NCI-H510A (cell line): ENCODE measurements at regions not wholly inside any gene's neighbourhood (a gene's known extent, or its start where the extent isn't known, plus 50 kb on each side); places are given as distances from the start of the nearest gene placed in this dataset.
"Not testable (repeated sequence)": the region's sequence is repeated elsewhere in the genome, so short reads cannot be mapped to it uniquely, and the experiment has no call there.

ENCODE experiments used
- DNase-seq: peaks from one replicate; lab custom pipeline; 2025; lab: John Stamatoyannopoulos, UW

DNA sequence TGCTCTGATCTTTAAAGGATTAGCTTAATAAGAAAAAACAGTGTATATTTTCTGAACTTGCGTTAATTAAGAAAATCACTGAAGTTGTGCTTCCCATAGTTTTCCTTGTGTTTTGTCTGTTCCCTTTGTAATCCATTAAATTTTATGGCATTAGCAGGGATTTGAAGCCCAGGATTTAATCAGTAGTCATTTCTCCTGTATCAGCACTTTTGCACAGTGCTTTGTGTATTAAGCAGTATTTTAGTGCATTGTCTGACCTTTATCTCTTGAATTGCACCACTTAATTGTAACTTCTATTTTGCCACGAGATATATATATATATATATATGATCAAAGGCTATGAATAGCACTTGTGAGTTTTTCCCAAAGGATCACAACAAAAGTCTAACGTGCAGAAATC is 133.7 kb downstream of the S1PR1 start:
- no peak for DNase-seq

DNA sequence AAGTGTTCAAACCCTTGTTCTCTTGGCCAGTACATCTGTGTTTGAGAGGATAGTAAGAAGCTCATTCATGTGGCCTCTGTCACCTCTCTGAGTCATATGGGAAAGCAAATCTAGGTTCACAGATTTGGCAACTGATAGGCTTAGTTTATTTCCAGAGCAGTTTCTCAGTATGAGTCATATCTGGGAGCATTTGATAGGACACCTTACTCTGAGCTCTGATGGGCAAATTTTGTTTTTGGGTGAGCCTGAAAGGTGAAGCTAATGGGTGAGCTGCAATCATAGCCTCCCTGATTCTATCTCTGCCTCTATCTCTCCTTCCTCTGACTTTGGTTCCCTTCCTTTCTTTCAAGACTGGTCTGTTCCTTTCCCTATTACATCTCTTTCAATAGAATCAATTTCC is 134.4 kb downstream of the S1PR1 start:
- DNase-seq = no peak

DNA sequence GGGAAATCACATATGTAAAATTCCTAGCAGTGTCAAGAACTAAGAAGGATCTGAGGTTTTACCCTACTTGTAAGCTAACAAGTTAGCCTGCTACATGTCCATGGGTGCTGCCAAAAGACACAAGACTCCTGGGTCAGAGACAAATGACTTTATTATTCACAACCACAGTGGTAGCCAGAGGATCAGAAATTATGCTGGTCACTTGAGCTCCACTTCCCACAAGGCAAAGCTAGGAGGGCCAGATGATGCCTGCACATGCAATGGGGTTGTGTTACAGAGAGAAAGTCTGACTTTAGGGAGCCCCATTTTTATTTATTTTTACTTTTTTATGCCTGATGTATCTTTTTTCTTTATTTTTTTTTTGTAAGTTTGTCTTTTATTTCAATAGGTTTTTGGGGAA is 136.8 kb downstream of the S1PR1 start:
- no peak for DNase-seq

DNA sequence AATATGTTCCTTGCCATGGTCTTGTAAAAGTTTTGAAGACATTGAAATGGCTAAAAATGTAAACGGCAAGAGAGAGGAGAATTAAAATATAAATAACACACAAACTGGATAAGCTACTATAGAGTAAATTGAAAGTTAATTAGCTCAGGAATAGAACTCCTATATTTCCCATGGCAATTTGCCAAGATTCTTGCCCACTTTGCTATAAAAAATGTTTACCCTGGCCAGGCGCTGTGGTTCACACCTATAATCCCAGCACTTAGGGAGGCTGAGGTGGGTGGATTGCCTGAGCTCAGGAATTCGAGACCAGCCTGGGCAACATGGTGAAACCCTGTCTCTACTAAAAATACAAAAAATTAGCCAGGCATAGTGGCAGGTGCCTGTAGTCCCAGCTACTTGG is 138.6 kb downstream of the S1PR1 start:
- DNase-seq = not testable (repeated sequence)

DNA sequence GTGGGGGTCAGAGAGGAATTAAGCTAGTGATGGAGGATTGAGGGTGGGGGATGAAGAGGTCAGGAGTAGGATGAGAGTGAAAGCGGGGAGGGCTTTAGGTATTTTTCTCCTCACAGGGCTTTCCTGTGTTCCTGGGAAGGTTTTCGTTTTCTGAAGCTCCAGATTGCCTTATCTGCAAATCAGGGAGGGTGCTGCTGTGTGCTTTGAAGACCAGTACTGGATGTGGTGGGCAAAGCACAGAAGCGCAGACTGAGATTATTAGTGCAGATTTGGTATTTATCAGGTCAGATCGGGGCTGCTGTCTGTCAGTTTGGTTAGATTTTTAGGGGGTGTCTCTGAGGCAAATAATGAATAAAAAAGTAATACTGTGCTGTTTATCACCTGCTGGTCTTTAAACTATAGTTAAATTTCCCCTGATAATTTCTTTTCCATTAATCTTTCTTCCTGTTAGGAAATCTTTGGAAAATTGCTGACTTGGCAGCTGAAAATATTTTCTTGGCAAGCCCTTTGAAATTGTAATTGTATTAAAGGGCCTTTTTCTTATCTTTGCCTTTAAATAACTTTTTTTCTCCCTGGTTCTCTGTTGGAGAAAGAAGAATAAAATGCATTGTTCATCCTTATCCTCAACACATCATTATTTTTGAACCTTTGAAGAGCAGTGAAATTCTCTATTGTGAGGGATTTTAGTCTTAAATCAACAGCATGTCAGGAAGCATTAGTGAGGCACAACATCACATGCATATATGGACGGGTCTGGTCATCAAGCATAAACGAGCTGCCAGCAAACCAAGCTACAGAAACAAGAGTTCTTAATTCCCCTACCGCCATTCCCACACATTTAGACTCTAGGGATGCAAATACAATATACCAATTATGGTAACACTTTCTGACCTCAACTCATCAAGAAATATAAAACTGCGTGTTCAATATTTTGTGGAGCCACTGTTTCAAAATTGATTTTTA is 139.6 kb downstream of the S1PR1 start:
- no peak for DNase-seq

DNA sequence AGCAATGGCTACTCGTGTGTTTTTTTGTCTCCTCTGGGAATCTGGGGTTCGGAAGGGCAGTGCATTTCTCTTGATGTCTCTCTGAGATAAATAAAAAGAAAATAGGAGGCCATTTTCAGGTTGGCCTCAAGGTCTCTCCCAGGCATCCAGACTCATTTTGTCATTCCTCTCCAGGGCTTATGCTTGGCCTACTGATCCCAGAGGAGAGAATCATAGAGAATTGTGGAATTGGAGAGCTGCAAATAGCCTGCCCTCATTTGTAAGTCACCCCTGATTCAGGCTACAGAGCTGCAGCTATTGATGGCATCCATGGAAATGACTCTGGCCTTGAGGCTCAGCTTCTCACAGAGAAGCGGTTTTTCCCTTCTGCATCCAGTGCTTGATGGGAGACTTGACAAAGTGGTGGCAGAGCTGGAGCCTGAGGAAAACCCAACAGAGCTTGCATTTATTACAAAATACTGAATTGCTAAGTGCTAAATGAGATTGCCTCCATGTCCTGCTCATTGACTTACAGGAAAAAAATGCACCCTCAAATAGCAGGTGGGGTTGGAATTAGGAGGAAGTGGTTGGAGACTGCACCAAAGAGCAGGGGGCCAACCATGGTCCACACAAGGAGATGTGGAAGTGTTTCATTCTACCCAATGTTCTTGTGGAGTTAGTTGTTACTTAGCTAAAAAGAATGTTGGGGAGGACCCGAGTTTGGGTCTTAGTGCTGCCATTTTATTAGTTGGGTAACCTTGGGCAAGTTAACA is 140.4 kb downstream of the S1PR1 start:
- DNase-seq = no peak

DNA sequence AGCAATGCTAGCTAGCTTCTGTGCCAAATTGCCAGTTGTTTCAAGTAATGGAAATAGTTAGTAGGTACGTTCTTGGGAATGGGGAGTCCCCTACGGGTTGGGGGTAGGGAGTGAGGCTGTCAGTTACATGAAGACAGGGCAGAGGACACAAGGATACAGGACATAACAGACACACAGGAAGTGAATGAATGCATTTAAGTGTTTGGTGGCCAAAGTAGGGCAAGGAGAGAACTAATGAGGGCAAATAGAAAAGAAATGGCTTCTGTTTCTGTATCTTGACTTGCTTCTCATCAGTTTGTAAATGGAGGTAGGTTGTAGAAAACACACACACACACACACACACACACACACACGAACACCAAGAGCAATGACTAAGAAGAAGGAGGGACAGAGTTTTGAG is 142.2 kb downstream of the S1PR1 start:
- no peak for DNase-seq

DNA sequence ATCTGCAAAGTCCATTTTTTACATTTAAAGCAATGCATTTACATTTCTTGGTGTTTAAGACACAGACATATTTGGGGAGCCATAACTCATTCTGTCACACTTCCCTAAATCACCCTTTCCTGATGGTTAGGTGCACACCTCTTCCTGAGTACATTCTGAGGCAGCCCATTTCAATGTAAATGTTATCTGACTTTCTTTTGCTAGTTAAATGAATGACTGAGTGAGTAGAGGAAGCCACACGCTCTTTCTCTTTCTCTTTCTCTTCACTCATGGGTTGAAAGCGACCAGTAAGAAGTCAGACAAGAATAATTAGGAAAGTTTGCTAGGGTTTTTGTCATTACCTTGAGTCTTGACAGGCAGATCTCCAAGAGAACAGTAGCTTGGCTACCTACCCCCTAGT is 143.1 kb downstream of the S1PR1 start:
- DNase-seq = no peak

DNA sequence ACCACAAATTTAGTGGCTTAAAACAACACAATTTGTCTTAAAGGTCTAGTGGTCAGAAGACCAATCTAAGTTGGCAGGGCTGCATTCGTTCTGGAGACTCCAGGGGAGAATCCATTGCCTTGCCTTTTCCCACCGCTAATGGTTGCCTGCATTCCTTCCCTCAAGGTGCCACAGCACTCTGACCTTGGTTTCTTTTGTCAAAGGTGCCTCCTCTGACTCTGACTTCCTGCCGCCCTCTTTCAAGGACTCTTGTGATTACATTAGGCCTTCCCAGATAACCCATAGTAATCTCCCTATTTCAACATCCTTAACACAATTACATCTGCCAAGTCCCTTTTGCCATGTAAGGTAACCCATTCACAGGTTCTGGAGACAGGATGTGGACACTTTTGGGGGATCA is 145.3 kb downstream of the S1PR1 start:
- DNase-seq = no peak

DNA sequence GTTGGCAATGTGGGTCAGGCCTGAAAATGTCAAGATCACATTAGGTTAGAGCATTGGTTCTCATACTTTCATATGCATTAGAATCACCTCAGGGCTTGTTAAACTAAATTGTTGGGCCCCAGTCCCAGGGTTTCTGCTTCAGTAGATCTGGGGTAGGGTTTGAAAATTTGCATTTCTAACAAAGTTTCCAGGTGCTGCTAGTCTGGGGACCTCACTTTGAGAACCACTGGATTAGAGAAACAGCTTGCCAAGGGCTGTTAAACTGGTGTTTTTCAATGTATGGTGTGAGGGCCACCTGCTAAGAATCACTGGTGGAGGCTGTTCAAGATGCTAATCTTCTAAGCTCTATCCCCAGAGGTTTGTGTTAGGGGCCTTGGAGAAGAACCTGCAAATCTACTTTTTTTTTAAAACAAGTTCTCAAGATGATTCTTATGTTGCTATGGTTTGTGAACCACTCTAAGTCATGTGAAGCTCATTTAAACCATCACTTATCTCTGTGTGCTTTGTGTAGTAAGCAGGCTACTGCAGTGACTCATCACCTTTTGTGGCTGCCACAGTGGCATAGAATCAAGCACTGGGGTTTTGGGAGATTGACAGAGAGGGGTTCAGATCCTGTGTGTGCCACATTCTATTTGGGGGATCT is 152.2 kb downstream of the S1PR1 start:
- DNase-seq = no peak

DNA sequence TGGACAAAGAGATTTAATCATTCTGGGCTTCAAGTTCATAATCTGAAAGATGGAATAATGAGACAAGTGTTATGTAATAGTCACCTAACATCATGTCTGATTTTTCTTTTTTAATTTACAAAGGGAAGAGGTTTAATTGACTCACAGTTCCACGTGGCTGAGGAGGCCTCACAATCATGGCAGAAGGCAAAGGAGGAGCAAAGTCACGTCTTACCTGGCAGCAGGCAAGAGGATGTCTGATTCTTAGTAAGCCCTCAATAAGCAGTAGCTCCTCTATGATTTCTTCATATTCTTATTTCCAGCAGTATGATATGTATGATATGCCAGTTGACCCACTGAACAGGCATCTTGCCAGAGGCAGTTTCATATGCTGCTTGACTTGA is 152.7 kb downstream of the S1PR1 start:
- DNase-seq = no peak

DNA sequence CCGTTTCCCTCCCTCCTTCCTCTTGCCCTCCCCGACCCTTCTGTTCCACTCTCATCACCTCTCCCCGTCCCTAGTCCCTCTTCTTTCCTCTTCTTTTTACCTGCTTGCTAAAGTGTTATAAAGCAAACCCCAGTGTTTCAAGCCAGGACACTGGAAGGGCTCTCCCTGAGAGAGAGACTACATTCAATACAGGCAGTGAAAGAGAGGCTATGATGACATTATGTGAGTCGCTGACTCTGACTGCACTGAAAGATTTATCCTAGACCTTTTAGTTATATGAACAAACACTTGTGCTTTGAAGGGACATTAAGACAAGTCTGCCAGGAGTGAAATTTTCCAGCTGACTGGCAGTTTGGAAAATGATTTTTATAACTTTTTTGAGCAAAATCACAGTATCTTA is 155.7 kb downstream of the S1PR1 start:
- no peak for DNase-seq

DNA sequence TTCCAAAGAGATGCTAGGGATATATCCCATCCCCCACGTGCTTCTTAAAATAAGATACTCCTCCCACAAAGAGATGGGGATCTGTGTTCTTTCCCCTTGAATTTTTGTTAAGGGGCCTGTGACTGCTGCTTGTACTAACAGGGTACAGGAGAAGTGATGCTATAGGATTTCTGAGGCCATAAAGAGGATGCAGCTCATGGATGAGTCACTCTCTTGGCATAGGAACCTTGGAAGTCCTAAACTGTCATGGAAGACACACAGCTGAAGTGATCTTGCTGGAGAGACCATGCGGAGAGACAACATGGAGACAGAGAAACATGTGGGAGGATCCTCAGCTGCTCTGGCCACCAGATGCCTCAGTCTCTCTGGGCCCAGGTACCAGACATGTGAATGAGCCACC is 157.2 kb downstream of the S1PR1 start:
- no peak for DNase-seq

DNA sequence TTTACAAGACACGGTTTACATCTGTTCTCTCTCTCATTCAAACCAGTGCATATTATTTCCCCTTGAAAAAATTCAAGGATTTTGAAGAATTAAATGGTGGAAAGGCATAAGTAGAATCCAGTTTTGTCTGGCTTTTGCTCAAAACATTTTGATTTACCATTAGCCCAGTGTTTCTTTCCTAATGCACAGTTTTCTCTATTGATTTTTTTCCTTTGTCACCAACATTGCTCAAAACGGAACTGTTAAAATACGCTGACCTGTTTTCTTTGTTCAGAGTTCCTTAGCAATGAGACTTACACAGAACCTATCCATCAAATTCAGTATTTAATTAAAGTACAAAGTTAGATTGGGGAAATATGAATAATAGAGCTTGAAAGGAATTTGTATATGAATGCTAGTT is 162.4 kb downstream of the S1PR1 start:
- DNase-seq = no peak

DNA sequence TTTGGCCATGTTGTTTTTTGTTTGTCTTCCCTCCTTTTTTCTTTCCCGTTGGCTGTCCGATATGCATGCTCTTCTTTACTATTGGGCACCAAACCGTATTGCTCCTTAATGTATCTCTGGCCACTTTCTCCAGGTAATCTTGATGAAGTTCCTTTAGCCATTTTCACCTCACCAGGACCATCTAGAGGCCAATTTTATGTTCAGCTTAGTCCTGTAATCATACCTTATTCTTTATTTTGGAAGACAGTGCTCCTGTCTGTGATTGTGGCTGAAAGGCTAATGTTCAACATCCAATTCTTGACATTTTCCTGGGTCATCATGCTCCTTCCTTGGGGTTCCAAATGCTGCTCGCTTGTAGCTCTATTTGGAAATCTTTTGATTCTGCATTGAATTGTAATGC is 169.5 kb downstream of the S1PR1 start:
- no peak for DNase-seq

DNA sequence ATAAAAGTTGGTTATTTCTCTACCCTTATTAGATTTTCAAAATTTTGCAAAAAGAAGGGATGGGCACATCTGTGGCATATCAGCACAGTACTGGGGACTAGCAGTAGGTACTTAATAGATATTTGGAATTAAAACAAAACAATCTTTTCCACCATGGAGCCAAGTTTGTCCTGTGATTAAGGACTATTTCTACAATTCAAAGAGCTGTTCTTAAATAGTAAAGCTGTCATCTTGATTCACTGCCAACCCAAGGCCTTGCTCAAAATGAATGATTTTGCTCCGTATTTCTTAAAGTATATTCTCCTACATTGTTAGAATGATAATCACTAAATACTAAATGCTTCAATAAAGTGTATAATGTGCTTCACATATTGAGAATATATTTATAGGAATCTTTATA is 169.9 kb downstream of the S1PR1 start:
- no peak for DNase-seq

DNA sequence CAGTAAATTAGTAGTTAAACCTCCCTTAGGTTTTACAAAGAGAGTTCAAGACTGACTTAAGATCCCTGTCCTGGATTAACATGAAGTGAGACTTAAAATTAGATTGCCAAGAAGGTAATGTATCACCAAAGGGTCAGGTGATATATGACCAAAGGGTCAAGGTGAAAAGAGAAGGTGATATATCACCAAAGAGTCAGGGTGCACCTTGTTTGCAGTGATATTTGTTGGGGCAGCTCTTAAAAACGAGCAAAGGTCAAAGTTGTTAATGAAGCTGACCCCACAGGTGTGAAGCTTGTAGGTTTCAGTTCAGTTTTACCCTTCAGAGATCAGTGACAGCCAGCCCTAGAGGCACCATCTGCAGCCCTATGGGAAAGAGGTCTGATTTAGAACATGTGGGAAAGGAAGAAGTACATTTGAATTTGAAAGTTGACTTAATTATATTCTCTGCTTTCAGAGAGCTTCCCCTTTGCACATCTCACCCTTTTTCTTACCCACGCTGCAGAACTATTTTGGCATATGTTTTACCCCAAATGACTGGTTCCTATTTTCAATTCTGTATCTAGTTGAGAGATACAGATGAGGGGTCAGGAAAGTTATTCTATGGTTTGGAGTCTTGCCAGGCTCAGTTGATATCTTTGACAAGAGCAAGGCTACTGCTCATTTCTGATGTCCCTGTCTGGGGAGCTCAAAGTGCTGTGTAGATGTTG is 170.8 kb downstream of the S1PR1 start:
- no peak for DNase-seq

DNA sequence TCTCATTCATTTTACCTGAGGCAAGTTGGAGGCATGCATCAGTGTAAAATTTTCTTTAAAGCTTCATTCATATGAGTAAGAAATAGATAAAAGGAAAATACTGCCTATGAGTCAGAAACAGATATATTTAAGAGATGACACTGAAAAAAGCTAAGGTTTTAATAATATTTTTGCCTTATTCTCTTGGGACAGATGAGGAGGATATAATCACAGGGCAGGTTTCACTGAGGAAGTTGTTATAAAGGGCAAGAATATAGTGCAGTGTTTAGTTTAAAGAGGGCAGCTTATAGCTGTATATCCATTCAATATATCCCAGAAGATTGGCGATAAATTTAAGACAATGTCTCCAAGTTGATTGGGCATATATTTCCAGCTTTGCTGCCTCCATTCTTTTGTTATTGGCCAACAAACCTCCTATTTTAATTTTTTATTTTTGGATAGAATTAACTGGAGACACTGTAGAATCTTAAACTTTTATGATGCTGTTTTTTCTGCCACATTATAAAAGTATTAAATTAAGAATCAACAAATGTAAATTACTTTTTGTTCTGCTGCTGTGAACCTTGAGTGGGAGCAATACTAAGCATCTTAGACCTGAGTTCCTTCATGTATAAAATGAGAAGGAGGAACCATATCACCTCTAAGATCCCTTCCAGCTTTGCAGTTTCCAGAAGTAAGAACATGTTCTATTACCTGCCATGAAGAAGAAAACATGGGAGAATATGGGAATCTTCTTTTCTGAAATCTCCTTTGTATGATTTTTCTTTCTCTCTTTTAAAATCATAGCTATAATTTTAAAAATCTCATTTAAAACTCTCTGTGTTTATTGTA is 171.6 kb downstream of the S1PR1 start:
- DNase-seq = no peak

DNA sequence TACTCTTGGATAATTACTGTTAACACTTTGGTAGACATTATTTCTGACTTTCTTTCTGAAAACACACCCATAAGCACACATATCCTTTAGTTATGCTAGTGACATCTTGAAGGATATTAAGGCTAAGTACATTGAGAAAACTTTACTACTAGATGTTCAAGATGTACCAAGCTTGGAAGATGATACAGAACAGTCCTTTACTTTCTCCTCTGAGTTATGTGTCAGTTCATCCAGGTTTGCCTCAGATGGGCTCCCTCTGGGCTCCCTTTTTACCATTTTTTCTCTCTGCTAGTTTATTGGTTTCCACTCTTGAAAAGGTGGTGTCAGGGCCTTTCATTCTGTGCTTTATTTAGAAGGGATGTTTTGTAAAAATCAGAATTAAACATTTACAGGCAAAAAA is 172.3 kb downstream of the S1PR1 start:
- no peak for DNase-seq

DNA sequence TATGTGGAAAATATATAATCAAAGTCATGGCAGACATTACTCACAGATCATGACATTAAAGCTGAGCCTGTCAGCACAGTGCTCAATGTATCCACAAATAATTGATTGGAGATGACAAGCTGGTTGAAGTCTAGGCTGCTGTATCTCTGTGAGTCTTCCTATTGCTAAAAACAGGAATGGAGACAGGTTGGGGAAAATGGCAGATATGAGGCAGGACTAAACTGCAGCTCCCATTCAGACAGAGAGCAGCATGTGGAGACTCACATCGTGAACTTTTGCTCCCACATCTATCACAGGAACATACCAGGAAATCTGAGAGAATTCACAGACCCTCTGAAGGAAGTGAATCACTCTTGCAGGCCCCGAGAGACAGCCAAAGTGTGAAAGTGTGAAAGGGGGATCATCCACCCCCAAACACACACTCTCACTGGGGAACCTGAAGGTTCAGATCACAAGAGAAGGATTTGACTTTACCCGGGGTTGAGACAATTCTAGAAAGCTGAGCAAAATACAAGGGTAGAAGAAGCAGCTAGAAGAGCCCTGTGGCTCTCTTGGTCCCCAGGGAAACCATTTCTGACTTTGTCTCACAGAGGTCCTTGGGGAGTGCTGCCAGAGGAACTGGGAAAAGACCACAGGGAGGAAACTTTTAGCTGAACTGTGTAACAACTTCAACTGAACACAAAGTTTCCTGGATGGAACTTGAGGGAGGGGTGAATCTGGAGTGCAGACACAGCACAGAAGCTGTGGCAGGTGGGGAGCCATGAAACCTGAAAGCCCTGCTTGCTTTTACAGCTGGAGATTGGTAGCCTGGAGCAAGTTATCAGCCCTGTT is 173.4 kb downstream of the S1PR1 start:
- DNase-seq = no peak
